ENCODE measurements at regions not wholly inside any gene's neighbourhood (a gene's known extent, or its start where the extent isn't known, plus 50 kb on each side); places are given as distances from the start of the nearest gene placed in this dataset.

- Histone ChIP-seq H3K9me3 (ENCODE audit: low read length) (no peaks in the 10 kb centered on the region), H3K36me3 (ENCODE audit: insufficient read depth, low read length) (no peaks in the 10 kb centered on the region), H3K4me1 (ENCODE audit: insufficient read depth, low read length) (peaks cover 7% of the 10 kb centered on the region), H3K4me3 (ENCODE audit: low read length) (no peak overlapping the region), H3K27ac (ENCODE audit: low read depth, low read length) (no peak overlapping the region), H3K27me3 (ENCODE audit: insufficient read depth, low read length, poor library complexity, severe bottlenecking) (no peaks in the 10 kb centered on the region)
- CTCF ChIA-PET: interaction anchor here (1.7 kb wide), 1 partner anchor 523 kb away, joined by 4 read pairs; no protein-coding TSS in a partner anchor
- Mint-ChIP-seq H3K9me3 (no peaks in the 10 kb centered on the region), H3K4me1 (peaks cover 5 to 11% (median 5%) of the 10 kb centered on the region in 3 donors), H3K36me3 (no peaks in the 10 kb centered on the region), H3K27ac (no peak overlapping the region), H3K4me3 (no peak overlapping the region), H3K27me3 (peaks cover 7 to 8% of the 10 kb centered on the region in 2 donors)
- DNase-seq: no peak
- POLR2A ChIA-PET: no interaction called here
These were observed 133.1 kb downstream of the LY86 start for GRCh38 chr6:6721606-6722005.

- no peak overlapping the region for H3K27ac ChIP-seq (ENCODE audit: low read depth, low read length)
- Mint-ChIP-seq H3K36me3 (no peaks in the 10 kb centered on the region), H3K27me3 (peaks cover 7 to 8% of the 10 kb centered on the region in 2 donors), H3K27ac (no peak overlapping the region), H3K4me1 (peaks cover 5 to 11% (median 5%) of the 10 kb centered on the region in 3 donors), H3K9me3 (no peaks in the 10 kb centered on the region), H3K4me3 (no peak overlapping the region)
- CTCF ChIA-PET: interaction anchor here (1.7 kb wide), 1 partner anchor 523 kb away, joined by 4 read pairs; no protein-coding TSS in a partner anchor
- POLR2A ChIA-PET: no interaction called here
- H3K9me3 ChIP-seq (ENCODE audit: low read length): no peaks in the 10 kb centered on the region
- H3K27me3 ChIP-seq (ENCODE audit: insufficient read depth, low read length, poor library complexity, severe bottlenecking): no peaks in the 10 kb centered on the region
- no peaks in the 10 kb centered on the region for H3K36me3 ChIP-seq (ENCODE audit: insufficient read depth, low read length)
- H3K4me3 ChIP-seq (ENCODE audit: low read length): no peak overlapping the region
- DNase-seq: no peak
- peaks cover 7% of the 10 kb centered on the region for H3K4me1 ChIP-seq (ENCODE audit: insufficient read depth, low read length)
These were observed 133.7 kb downstream of the LY86 start for GRCh38 chr6:6722195-6722594.

GRCh38 chr6:6723361-6723760, 134.8 kb downstream of the LY86 start:
- no peak overlapping the region for H3K4me3 ChIP-seq (ENCODE audit: low read length)
- no peaks in the 10 kb centered on the region for H3K36me3 ChIP-seq (ENCODE audit: insufficient read depth, low read length)
- no peak for DNase-seq
- H3K36me3 Mint-ChIP-seq: no peaks in the 10 kb centered on the region
- H3K27me3 Mint-ChIP-seq: peaks cover 8 to 11% of the 10 kb centered on the region in 2 donors
- H3K9me3 Mint-ChIP-seq: peaks cover 0 to under 1% (median 0%) of the 10 kb centered on the region in 5 donors
- H3K9me3 ChIP-seq (ENCODE audit: low read length): no peaks in the 10 kb centered on the region
- H3K4me1 Mint-ChIP-seq: peaks cover 5 to 9% (median 5%) of the 10 kb centered on the region in 3 donors
- peaks cover 7% of the 10 kb centered on the region for H3K4me1 ChIP-seq (ENCODE audit: insufficient read depth, low read length)
- no peak overlapping the region for H3K4me3 Mint-ChIP-seq
- ChIA-PET POLR2A (no interaction called here), CTCF (interaction anchor here (0.9 kb wide), 1 partner anchor 63 kb away, joined by 4 read pairs; no protein-coding TSS in a partner anchor)
- H3K27ac ChIP-seq (ENCODE audit: low read depth, low read length): no peak overlapping the region
- H3K27me3 ChIP-seq (ENCODE audit: insufficient read depth, low read length, poor library complexity, severe bottlenecking): no peaks in the 10 kb centered on the region
- H3K27ac Mint-ChIP-seq: no peak overlapping the region

- DNase-seq: no peak
- CTCF ChIA-PET: interaction anchor here (0.8 to 1.0 kb wide), 3 partner anchors 47 to 520 kb away, joined by 4 read pairs; no protein-coding TSS in a partner anchor
These were observed 135.5 kb downstream of the LY86 start for GRCh38 chr6:6723921-6724538.

GRCh38 chr6:6724539-6725467, 136.3 kb downstream of the LY86 start:
- peak in 2 of 5 donors; percentile 4 to 59 for DNase-seq
- Histone ChIP-seq H3K4me1 (ENCODE audit: insufficient read depth, low read length) (peaks cover 7% of the 10 kb centered on the region), H3K9me3 (ENCODE audit: low read length) (no peaks in the 10 kb centered on the region), H3K27me3 (ENCODE audit: insufficient read depth, low read length, poor library complexity, severe bottlenecking) (no peaks in the 10 kb centered on the region), H3K27ac (ENCODE audit: low read depth, low read length) (no peak overlapping the region), H3K36me3 (ENCODE audit: insufficient read depth, low read length) (no peaks in the 10 kb centered on the region), H3K4me3 (ENCODE audit: low read length) (peak overlapping the region; percentile 26)
- ChIA-PET POLR2A (no interaction called here), CTCF (interaction anchor here (0.6 to 1.0 kb wide), 4 partner anchors 48 to 519 kb away, joined by 3 to 4 read pairs (median 4); no protein-coding TSS in a partner anchor)
- peaks cover 8 to 9% of the 10 kb centered on the region in 2 donors for H3K27me3 Mint-ChIP-seq
- peaks cover 0 to 3% (median 0%) of the 10 kb centered on the region in 5 donors for H3K9me3 Mint-ChIP-seq
- peak overlapping the region in 5 of 7 donors; percentile 12 to 67 (median 55) for H3K4me3 Mint-ChIP-seq
- H3K36me3 Mint-ChIP-seq: no peaks in the 10 kb centered on the region
- peaks cover 5 to 9% (median 5%) of the 10 kb centered on the region in 3 donors for H3K4me1 Mint-ChIP-seq
- H3K27ac Mint-ChIP-seq: peak overlapping the region in 3 of 8 donors; percentile 14 to 55 (median 44)

More at GRCh38 chr6:6723921-6724538, 135.5 kb downstream of the LY86 start:
- Histone ChIP-seq H3K27me3 (ENCODE audit: insufficient read depth, low read length, poor library complexity, severe bottlenecking) (no peaks in the 10 kb centered on the region), H3K4me3 (ENCODE audit: low read length) (no peak overlapping the region), H3K36me3 (ENCODE audit: insufficient read depth, low read length) (no peaks in the 10 kb centered on the region), H3K9me3 (ENCODE audit: low read length) (no peaks in the 10 kb centered on the region), H3K27ac (ENCODE audit: low read depth, low read length) (no peak overlapping the region), H3K4me1 (ENCODE audit: insufficient read depth, low read length) (peaks cover 7% of the 10 kb centered on the region)
- Mint-ChIP-seq H3K27me3 (peaks cover 8 to 9% of the 10 kb centered on the region in 2 donors), H3K9me3 (peaks cover 0 to 3% (median 0%) of the 10 kb centered on the region in 5 donors), H3K4me3 (peak overlapping the region in 1 of 7 donors; percentile 37), H3K36me3 (no peaks in the 10 kb centered on the region), H3K27ac (no peak overlapping the region), H3K4me1 (peaks cover 5 to 9% (median 5%) of the 10 kb centered on the region in 3 donors)
- POLR2A ChIA-PET: no interaction called here

- no peak for DNase-seq
- POLR2A ChIA-PET: no interaction called here
- Mint-ChIP-seq H3K36me3 (no peaks in the 10 kb centered on the region), H3K27ac (peak overlapping the region in 1 of 8 donors; percentile 55), H3K9me3 (peaks cover 0 to 3% (median 0%) of the 10 kb centered on the region in 5 donors), H3K4me3 (no peak overlapping the region), H3K4me1 (peaks cover 5 to 9% (median 5%) of the 10 kb centered on the region in 3 donors), H3K27me3 (peaks cover 9 to 12% of the 10 kb centered on the region in 2 donors)
- H3K4me3 ChIP-seq (ENCODE audit: low read length): no peak overlapping the region
- no peaks in the 10 kb centered on the region for H3K36me3 ChIP-seq (ENCODE audit: insufficient read depth, low read length)
- no peaks in the 10 kb centered on the region for H3K9me3 ChIP-seq (ENCODE audit: low read length)
- H3K4me1 ChIP-seq (ENCODE audit: insufficient read depth, low read length): peaks cover 7% of the 10 kb centered on the region
- CTCF ChIA-PET: interaction anchor here (1.5 kb wide), 1 partner anchor 513 kb away, joined by 3 read pairs; no protein-coding TSS in a partner anchor
- H3K27me3 ChIP-seq (ENCODE audit: insufficient read depth, low read length, poor library complexity, severe bottlenecking): no peaks in the 10 kb centered on the region
- H3K27ac ChIP-seq (ENCODE audit: low read depth, low read length): no peak overlapping the region
These were observed 137.1 kb downstream of the LY86 start for GRCh38 chr6:6725468-6726209.

- POLR2A ChIA-PET: no interaction called here
- H3K36me3 ChIP-seq (ENCODE audit: insufficient read depth, low read length): no peaks in the 10 kb centered on the region
- Mint-ChIP-seq H3K4me3 (no peak overlapping the region), H3K36me3 (no peaks in the 10 kb centered on the region), H3K27me3 (peaks cover 10 to 19% of the 10 kb centered on the region in 2 donors), H3K4me1 (peaks cover 5 to 9% (median 5%) of the 10 kb centered on the region in 3 donors), H3K27ac (peak overlapping the region in 1 of 8 donors; percentile 78), H3K9me3 (peaks cover 0 to 3% (median 0%) of the 10 kb centered on the region in 5 donors)
- DNase-seq: no peak
- H3K9me3 ChIP-seq (ENCODE audit: low read length): no peaks in the 10 kb centered on the region
- H3K27ac ChIP-seq (ENCODE audit: low read depth, low read length): no peak overlapping the region
- H3K27me3 ChIP-seq (ENCODE audit: insufficient read depth, low read length, poor library complexity, severe bottlenecking): no peaks in the 10 kb centered on the region
- peaks cover 7% of the 10 kb centered on the region for H3K4me1 ChIP-seq (ENCODE audit: insufficient read depth, low read length)
- no peak overlapping the region for H3K4me3 ChIP-seq (ENCODE audit: low read length)
- CTCF ChIA-PET: interaction anchor here (1.4 kb wide), 1 partner anchor 9 kb away, joined by 3 read pairs; no protein-coding TSS in a partner anchor
These were observed 139.8 kb downstream of the LY86 start for GRCh38 chr6:6728169-6728941.

All from CD8-positive, alpha-beta memory T cell (primary cell).